DOHH2 (cell line): ENCODE measurements at regions not wholly inside any gene's neighbourhood (a gene's known extent, or its start where the extent isn't known, plus 50 kb on each side); places are given as distances from the start of the nearest gene placed in this dataset.

ENCODE experiments used
- H3F3A ChIP-seq: fragments of 200-600 bp; sonication (generic), shearing (Covaris generic); 2 replicates; pipeline ENCODE4 v1.6.0; 2016; ENCODE audit warnings: antibody characterized with exemption, mild to moderate bottlenecking; ENCODE audit not compliant: control insufficient read depth, insufficient read depth
- H3K27ac ChIP-seq: fragments of 200-600 bp; sonication (generic); 2 replicates; pipeline ENCODE4 v1.5.1; 2014; ENCODE audit warnings: low read depth, mild to moderate bottlenecking, low read length, moderate library complexity
- H3K27me3 ChIP-seq: fragments of 200-600 bp; sonication (generic); 2 replicates; pipeline ENCODE4 v1.6.1; 2014; ENCODE audit warnings: mild to moderate bottlenecking, low read length, mixed read lengths; ENCODE audit not compliant: control insufficient read depth
- H3K36me3 ChIP-seq: fragments of 200-600 bp; sonication (generic); 2 replicates; pipeline ENCODE4 v1.6.1; 2014; ENCODE audit warnings: mild to moderate bottlenecking, low read length, moderate library complexity, mixed read lengths; ENCODE audit not compliant: control insufficient read depth
- H3K4me1 ChIP-seq: fragments of 200-600 bp; sonication (generic); 2 replicates; pipeline ENCODE4 v1.6.1; 2014; ENCODE audit warnings: mild to moderate bottlenecking, low read length, mixed read lengths; ENCODE audit not compliant: control insufficient read depth
- H3K4me2 ChIP-seq: fragments of 200-600 bp; sonication (generic); 2 replicates; pipeline ENCODE4 v1.6.0; 2014; ENCODE audit warnings: mild to moderate bottlenecking, low read length, moderate library complexity
- H3K4me3 ChIP-seq: fragments of 200-600 bp; sonication (generic); 2 replicates; pipeline ENCODE4 v1.5.1; 2014; ENCODE audit warnings: mild to moderate bottlenecking, low read length, mixed read lengths
- H3K79me2 ChIP-seq: fragments of 200-600 bp; sonication (generic); 2 replicates; pipeline ENCODE4 v1.6.1; 2014; ENCODE audit warnings: mild to moderate bottlenecking, low read length, mixed read lengths; ENCODE audit not compliant: control insufficient read depth
- H3K9me2 ChIP-seq: fragments of 200-600 bp; sonication (generic); replicated peaks from 2 replicates; pipeline ENCODE4 v1.6.1; 2014; ENCODE audit warnings: mild to moderate bottlenecking, low read length, mixed read lengths; ENCODE audit not compliant: control insufficient read depth
- H3K9me3 ChIP-seq: fragments of 200-600 bp; sonication (generic); 2 replicates; pipeline ENCODE4 v1.6.1; 2014; ENCODE audit warnings: antibody characterized with exemption, low read length, mixed read lengths; ENCODE audit not compliant: control insufficient read depth, insufficient read depth
- H4K20me1 ChIP-seq: fragments of 200-600 bp; sonication (generic); 2 replicates; pipeline ENCODE4 v1.6.0; 2014; ENCODE audit warnings: low read depth, mild to moderate bottlenecking, antibody characterized with exemption, low read length, moderate library complexity; ENCODE audit not compliant: control insufficient read depth, insufficient read depth
- EZH2phosphoT487 ChIP-seq: fragments of 200-600 bp; sonication (generic); IDR thresholded peaks from 2 replicates; pipeline ENCODE4 v1.6.1; 2017; ENCODE audit warnings: borderline replicate concordance, mild to moderate bottlenecking, antibody characterized with exemption, low read length, moderate library complexity, mixed read lengths
- TF ChIP-seq, protein P1 (sequence below): fragments of 200-600 bp; sonication (generic); IDR thresholded peaks from one replicate; pipeline ENCODE4 v1.5.1; 2014; ENCODE audit warnings: antibody characterized with exemption, mild to moderate bottlenecking, low read depth, low read length; ENCODE audit not compliant: poor library complexity, severe bottlenecking

DNA sequence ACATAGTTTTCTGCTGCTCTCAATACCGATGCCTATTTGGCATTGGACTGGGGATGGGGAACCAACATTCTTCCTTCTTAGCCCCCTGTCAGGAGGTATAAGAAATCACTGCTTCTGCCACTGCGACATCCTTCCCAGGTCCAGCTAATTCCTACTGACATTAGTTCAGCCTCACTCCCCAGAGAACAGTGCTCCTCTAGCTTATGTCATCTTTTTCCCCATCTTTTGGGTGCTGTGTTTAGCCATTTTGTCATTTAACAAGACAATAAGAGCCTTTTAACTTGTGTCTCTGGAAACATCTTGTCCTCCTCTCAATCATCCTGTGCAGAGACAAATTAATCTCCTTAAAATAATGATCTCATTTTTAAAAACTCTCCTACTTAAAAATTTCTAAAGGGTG lies 167.0 kb upstream of the PLXNC1 start:
- Histone ChIP-seq H3K4me1 (no peaks in the 10 kb centered on the region), H3K9me3 (no peaks in the 10 kb centered on the region), H3K4me2 (no peak overlapping the region), H3K27ac (no peak overlapping the region), H4K20me1 (no peaks in the 10 kb centered on the region), H3K9me2 (no peaks in the 10 kb centered on the region), H3K36me3 (no peaks in the 10 kb centered on the region), H3K27me3 (peaks cover 22% of the 10 kb centered on the region), H3F3A (no peaks in the 10 kb centered on the region), H3K4me3 (no peak overlapping the region), H3K79me2 (no peaks in the 10 kb centered on the region)
- TF ChIP-seq, protein P1, sequence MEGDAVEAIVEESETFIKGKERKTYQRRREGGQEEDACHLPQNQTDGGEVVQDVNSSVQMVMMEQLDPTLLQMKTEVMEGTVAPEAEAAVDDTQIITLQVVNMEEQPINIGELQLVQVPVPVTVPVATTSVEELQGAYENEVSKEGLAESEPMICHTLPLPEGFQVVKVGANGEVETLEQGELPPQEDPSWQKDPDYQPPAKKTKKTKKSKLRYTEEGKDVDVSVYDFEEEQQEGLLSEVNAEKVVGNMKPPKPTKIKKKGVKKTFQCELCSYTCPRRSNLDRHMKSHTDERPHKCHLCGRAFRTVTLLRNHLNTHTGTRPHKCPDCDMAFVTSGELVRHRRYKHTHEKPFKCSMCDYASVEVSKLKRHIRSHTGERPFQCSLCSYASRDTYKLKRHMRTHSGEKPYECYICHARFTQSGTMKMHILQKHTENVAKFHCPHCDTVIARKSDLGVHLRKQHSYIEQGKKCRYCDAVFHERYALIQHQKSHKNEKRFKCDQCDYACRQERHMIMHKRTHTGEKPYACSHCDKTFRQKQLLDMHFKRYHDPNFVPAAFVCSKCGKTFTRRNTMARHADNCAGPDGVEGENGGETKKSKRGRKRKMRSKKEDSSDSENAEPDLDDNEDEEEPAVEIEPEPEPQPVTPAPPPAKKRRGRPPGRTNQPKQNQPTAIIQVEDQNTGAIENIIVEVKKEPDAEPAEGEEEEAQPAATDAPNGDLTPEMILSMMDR: no peak
- no peak for TF ChIP-seq EZH2phosphoT487

DNA sequence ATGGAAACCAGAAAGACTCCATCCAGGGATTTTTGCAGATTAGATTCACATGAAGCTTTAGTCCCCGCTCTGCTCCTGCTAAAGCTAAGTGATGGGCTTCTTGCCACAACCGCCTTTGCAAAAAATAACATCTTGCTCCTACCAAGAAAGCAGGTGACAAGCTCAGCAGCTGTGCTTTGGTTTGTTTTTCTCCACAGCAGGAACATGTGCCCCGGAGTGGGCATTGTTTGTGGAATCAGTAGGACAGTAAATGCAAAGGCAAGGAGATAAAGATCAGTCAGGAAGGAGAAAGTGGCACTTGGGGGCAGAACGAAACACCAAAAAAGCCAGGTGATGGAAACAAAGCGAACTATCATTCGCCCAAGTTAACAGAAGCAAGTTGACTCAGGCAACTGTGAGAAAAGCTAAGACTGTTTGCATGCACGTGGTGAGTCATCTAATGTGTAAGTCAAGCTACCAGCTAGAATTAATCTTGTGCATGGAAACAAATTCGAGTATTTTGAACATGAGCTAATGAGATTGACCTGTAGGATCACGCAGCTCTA lies 165.5 kb upstream of the PLXNC1 start:
- Histone ChIP-seq H3K4me2 (no peak overlapping the region), H3K27ac (no peak overlapping the region), H3K27me3 (peaks cover 21% of the 10 kb centered on the region), H3K9me3 (no peaks in the 10 kb centered on the region), H3F3A (no peaks in the 10 kb centered on the region), H4K20me1 (no peaks in the 10 kb centered on the region), H3K9me2 (no peaks in the 10 kb centered on the region), H3K36me3 (no peaks in the 10 kb centered on the region), H3K79me2 (no peaks in the 10 kb centered on the region), H3K4me1 (no peaks in the 10 kb centered on the region), H3K4me3 (no peak overlapping the region)
- TF ChIP-seq, protein P1: no peak
- TF ChIP-seq EZH2phosphoT487: no peak

DNA sequence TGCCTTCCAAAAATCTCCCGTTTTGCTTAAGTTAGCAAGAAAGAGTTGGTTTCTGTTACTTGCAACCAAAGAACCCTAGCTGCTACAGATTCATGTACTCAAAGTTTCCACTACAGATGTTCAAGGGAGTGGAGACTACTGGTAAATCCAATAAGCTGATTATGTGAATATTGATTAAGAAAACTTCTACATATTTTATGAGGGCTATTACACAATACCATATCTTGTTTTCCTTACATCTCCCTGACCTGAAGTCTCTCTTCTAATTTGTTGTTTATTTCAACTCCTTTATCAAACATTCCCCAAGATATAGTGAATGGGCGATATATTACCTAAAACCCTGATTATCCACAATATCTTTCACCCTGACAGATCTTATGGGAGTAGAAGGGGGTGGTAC lies 164.4 kb upstream of the PLXNC1 start:
- Histone ChIP-seq H3K4me1 (no peaks in the 10 kb centered on the region), H3K9me2 (no peaks in the 10 kb centered on the region), H3K9me3 (no peaks in the 10 kb centered on the region), H3K36me3 (no peaks in the 10 kb centered on the region), H3K4me2 (no peak overlapping the region), H3K27me3 (peaks cover 21% of the 10 kb centered on the region), H3K27ac (no peak overlapping the region), H3K79me2 (no peaks in the 10 kb centered on the region), H4K20me1 (no peaks in the 10 kb centered on the region), H3K4me3 (no peak overlapping the region), H3F3A (no peaks in the 10 kb centered on the region)
- TF ChIP-seq, protein P1: no peak
- TF ChIP-seq EZH2phosphoT487: no peak

DNA sequence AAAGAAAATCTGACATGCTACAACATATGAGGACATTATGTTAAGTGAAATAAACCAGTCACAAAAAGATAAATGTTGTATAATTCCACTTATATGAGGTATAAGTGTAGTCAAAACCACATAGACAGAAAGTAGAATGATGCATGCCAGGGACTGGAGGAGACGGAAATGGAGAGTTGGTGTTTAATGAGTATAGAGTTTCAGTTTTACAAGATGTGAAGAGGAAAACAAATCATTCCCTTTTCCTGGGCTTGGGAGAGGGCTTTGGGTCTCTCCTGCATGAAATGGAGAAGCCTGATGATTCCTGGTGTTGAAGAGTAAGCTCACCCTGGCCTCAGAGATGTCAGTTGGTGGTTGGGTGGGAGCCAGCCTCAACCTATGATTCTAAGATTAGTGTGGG lies 158.4 kb upstream of the PLXNC1 start:
- no peak overlapping the region for H3K4me2 ChIP-seq
- H3K9me2 ChIP-seq: no peaks in the 10 kb centered on the region
- H3K36me3 ChIP-seq: no peaks in the 10 kb centered on the region
- H3F3A ChIP-seq: no peaks in the 10 kb centered on the region
- TF ChIP-seq, protein P1: no peak
- TF ChIP-seq EZH2phosphoT487: no peak
- no peaks in the 10 kb centered on the region; the same call in 1 of the 2 replicates for H3K27me3 ChIP-seq
- H3K27ac ChIP-seq: no peak overlapping the region
- no peaks in the 10 kb centered on the region for H3K9me3 ChIP-seq
- H3K4me3 ChIP-seq: no peak overlapping the region
- no peaks in the 10 kb centered on the region for H4K20me1 ChIP-seq
- H3K79me2 ChIP-seq: no peaks in the 10 kb centered on the region
- no peaks in the 10 kb centered on the region for H3K4me1 ChIP-seq
